ENCODE measurements at regions not wholly inside any gene's neighbourhood (a gene's known extent, or its start where the extent isn't known, plus 50 kb on each side); places are given as distances from the start of the nearest gene placed in this dataset.
A peak's percentile ranks its signal among the peaks of the same experiment; 100 is the strongest.

DNA sequence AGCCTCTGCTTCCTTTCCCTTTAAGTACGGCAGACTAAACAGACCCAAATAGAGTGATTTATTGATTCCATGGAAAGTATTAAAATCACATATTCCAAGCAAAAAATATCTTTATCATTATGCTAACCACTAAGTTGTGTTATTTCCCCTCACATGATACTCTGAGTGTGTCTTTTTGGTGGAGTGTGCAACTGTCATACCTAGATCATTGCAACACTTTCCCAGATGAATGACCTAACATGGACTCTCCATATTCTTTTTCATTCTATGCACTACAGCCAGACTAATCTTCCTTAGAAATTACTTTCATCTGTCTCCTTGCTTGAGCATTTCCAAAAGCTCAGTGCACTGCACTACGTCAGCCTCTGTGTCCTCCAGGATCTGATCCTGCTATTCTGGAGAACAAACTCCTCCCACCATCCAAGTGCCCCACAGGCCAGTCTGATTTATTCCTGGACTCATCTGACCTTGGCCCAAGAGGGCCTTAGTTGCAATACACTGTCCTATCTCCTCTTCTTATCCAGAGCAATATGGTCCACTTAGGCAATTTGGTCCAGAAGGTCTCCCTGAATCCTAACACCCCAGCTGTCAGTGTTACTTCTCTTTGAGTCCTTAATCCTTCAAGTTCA is 263.3 kb upstream of the KLF6 start:
- Histone ChIP-seq H4K20me1 (ENCODE audit: control insufficient read depth, extremely low read depth, insufficient read depth, low read length) (no peaks in the 10 kb centered on the region), H3K9me3 (ENCODE audit: control insufficient read depth, low read depth, low read length) (no peaks in the 10 kb centered on the region), H3K4me3 (ENCODE audit: control insufficient read depth in 2 of 3, extremely low read depth in 1 of 3, insufficient read depth in 2 of 3, low read depth in 1 of 3, low read length in 3 of 3) (no peak overlapping the region), H3K79me2 (ENCODE audit: control insufficient read depth, insufficient read depth, low read length) (no peaks in the 10 kb centered on the region), H3K4me1 (ENCODE audit: control insufficient read depth, extremely low read depth, insufficient read depth, low read length) (no peaks in the 10 kb centered on the region), H3K27me3 (ENCODE audit: control insufficient read depth, extremely low read depth, insufficient read depth, low read length) (no peaks in the 10 kb centered on the region), H3K4me2 (ENCODE audit: control insufficient read depth, extremely low read depth, insufficient read depth, low read depth, low read length) (no peak overlapping the region), H3K9me1 (ENCODE audit: control insufficient read depth, extremely low read depth, insufficient read depth, low read length) (no peaks in the 10 kb centered on the region), H2AFZ (ENCODE audit: control insufficient read depth, low read length) (no peak overlapping the region), H3K36me3 (ENCODE audit: control insufficient read depth in 2 of 2, extremely low read depth in 1 of 2, insufficient read depth in 2 of 2, low read length in 2 of 2) (no peaks in the 10 kb centered on the region), H3K9ac (ENCODE audit: control insufficient read depth, extremely low read depth, insufficient read depth, low read length) (no peak overlapping the region), H3K27ac (ENCODE audit: control insufficient read depth, insufficient read depth, low read length) (no peak overlapping the region)
- dilution Hi-C loops (cut with MboI; ENCODE audit: extremely low pct_ligation_motif_present, low sequenced_read_pairs): no loop called here
- FAIRE-seq (no peak), DNase-seq (ENCODE audit: low read depth, low spot score) (no peak)
- TF ChIP-seq CTCF (optimal IDR thresholded peaks at IDR 0.05 in 1 of 3, IDR thresholded peaks at IDR 0.05 in 1 of 3, conservative IDR thresholded peaks at IDR 0.05 in 1 of 3; ENCODE audit: extremely low read depth in 1 of 3, insufficient read depth in 2 of 3, low read length in 3 of 3) (no peak), EZH2 (IDR thresholded peaks at IDR 0.05; ENCODE audit: low read length) (no peak)

DNA sequence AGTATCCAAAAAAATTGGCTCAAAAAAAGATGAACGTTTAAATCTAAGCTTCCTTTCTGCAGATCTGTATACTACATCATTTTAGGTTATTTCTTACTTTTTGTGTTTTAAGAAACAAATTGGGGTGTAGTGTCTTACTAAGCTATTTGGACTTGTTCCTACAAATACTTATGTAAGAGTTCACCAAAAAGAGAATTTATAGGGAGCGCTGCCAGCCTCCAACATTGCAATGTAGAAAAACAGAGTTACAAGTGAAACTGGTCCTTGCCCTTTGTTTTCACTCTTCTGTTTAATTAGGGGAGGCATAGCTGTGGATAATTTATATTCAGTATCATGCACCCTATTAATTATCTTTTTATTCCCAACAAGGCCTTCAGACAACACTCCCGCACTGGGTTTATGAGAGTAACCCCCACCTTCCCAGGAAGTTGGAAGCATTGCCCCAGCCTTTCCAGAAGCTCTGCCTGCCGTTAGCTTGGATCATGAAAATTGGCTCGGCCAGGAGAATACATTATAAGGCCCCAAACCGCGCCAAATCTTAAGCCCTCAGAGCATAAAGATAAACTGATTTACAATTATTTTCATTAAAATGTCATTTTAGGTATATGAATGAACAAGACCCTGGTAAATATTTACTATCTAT is 261.8 kb upstream of the KLF6 start:
- H3K4me3 ChIP-seq (ENCODE audit: control insufficient read depth in 2 of 3, extremely low read depth in 1 of 3, insufficient read depth in 2 of 3, low read depth in 1 of 3, low read length in 3 of 3): no peak overlapping the region
- H2AFZ ChIP-seq (ENCODE audit: control insufficient read depth, low read length): peak overlapping the region; percentile 42
- H3K9ac ChIP-seq (ENCODE audit: control insufficient read depth, extremely low read depth, insufficient read depth, low read length): no peak overlapping the region
- no peaks in the 10 kb centered on the region for H3K4me1 ChIP-seq (ENCODE audit: control insufficient read depth, extremely low read depth, insufficient read depth, low read length)
- H3K36me3 ChIP-seq (ENCODE audit: control insufficient read depth in 2 of 2, extremely low read depth in 1 of 2, insufficient read depth in 2 of 2, low read length in 2 of 2): no peaks in the 10 kb centered on the region
- H3K79me2 ChIP-seq (ENCODE audit: control insufficient read depth, insufficient read depth, low read length): no peaks in the 10 kb centered on the region
- dilution Hi-C loops (cut with MboI; ENCODE audit: extremely low pct_ligation_motif_present, low sequenced_read_pairs): no loop called here
- H3K9me3 ChIP-seq (ENCODE audit: control insufficient read depth, low read depth, low read length): no peaks in the 10 kb centered on the region
- H3K27ac ChIP-seq (ENCODE audit: control insufficient read depth, insufficient read depth, low read length): no peak overlapping the region
- DNase-seq (ENCODE audit: low read depth, low spot score) (no peak), FAIRE-seq (no peak)
- no peaks in the 10 kb centered on the region for H4K20me1 ChIP-seq (ENCODE audit: control insufficient read depth, extremely low read depth, insufficient read depth, low read length)
- no peak overlapping the region for H3K4me2 ChIP-seq (ENCODE audit: control insufficient read depth, extremely low read depth, insufficient read depth, low read depth, low read length)
- H3K9me1 ChIP-seq (ENCODE audit: control insufficient read depth, extremely low read depth, insufficient read depth, low read length): no peaks in the 10 kb centered on the region
- TF ChIP-seq CTCF (optimal IDR thresholded peaks at IDR 0.05 in 1 of 3, IDR thresholded peaks at IDR 0.05 in 1 of 3, conservative IDR thresholded peaks at IDR 0.05 in 1 of 3; ENCODE audit: extremely low read depth in 1 of 3, insufficient read depth in 2 of 3, low read length in 3 of 3) (no peak), EZH2 (IDR thresholded peaks at IDR 0.05; ENCODE audit: low read length) (no peak)
- no peaks in the 10 kb centered on the region for H3K27me3 ChIP-seq (ENCODE audit: control insufficient read depth, extremely low read depth, insufficient read depth, low read length)

Data from keratinocyte (primary cell).